GM12878 (cell line): ENCODE measurements at regions not wholly inside any gene's neighbourhood (a gene's known extent, or its start where the extent isn't known, plus 50 kb on each side); places are given as distances from the start of the nearest gene placed in this dataset.

ENCODE experiments used
- ASH2L ChIP-seq: fragments of 300-600, 200-600 bp; sonication (generic); IDR thresholded peaks from 2 replicates; pipeline ENCODE4 v1.6.1; 2017; ENCODE audit warnings: low read depth, mild to moderate bottlenecking, borderline replicate concordance
- DPF2 ChIP-seq: fragments of 450-650 bp; IDR thresholded peaks from 2 replicates; pipeline ENCODE4 v1.6.1; 2017; ENCODE audit warnings: mild to moderate bottlenecking
- FOXM1 ChIP-seq: IDR thresholded peaks from 2 replicates; pipeline ENCODE4 v1.6.1; 2012; ENCODE audit warnings: low read depth, mild to moderate bottlenecking, inconsistent platforms, low read length, moderate library complexity
- IRF3 ChIP-seq: fragments of 450-650 bp; IDR thresholded peaks from 2 replicates; pipeline ENCODE4 v1.6.1; 2014; ENCODE audit warnings: mild to moderate bottlenecking
- MYC ChIP-seq: IDR thresholded peaks from 2 replicates; pipeline ENCODE4 v1.6.1; 2011; ENCODE audit warnings: mild to moderate bottlenecking, low read length, moderate library complexity, inconsistent platforms; ENCODE audit not compliant: insufficient read depth, insufficient replicate concordance, insufficient read length, severe bottlenecking
- SPI1 ChIP-seq: IDR thresholded peaks from 2 replicates; pipeline ENCODE4 v1.6.1; 2011; ENCODE audit warnings: low read depth, mild to moderate bottlenecking, low read length, moderate library complexity, borderline replicate concordance; ENCODE audit not compliant: insufficient read depth
- SRF ChIP-seq, 2 experiments: IDR thresholded peaks; 2 replicates each; pipeline ENCODE4 v1.6.1; 2011; ENCODE audit warnings: low read depth in 2 of 2, low read length in 2 of 2, mild to moderate bottlenecking in 1 of 2, moderate library complexity in 1 of 2
- SUPT20H ChIP-seq: IDR thresholded peaks from 2 replicates; pipeline ENCODE4 v1.6.1; 2011; ENCODE audit warnings: low read depth, mild to moderate bottlenecking, low read length, moderate library complexity, borderline replicate concordance; ENCODE audit not compliant: control insufficient read depth
- ZNF622 ChIP-seq: fragments of 450-650 bp; IDR thresholded peaks from 2 replicates; pipeline ENCODE4 v1.6.1; 2017; ENCODE audit warnings: mild to moderate bottlenecking, inconsistent platforms
- TF ChIP-seq, protein P1 (sequence below), 3 experiments: IDR thresholded peaks in 2 of 3; conservative IDR thresholded peaks in 1 of 3; 2 replicates each; pipeline ENCODE4 v1.5.1; 2011; ENCODE audit warnings: low read depth in 3 of 3, low read length in 3 of 3, mild to moderate bottlenecking in 3 of 3, control low read depth in 2 of 3, moderate library complexity in 2 of 3, inconsistent platforms in 1 of 3, mixed read lengths in 1 of 3; ENCODE audit not compliant: control insufficient read depth in 2 of 3, insufficient read depth in 1 of 3; ENCODE audit errors: extremely low read depth in 1 of 3
- TF ChIP-seq, protein P2 (sequence below): fragments of 450-650 bp; IDR thresholded peaks from 2 replicates; pipeline ENCODE4 v1.6.1; 2016; ENCODE audit warnings: mild to moderate bottlenecking

GRCh38 chr18:79582978-79583377 lies 96.6 kb upstream of the CTDP1 start (continued):
- TF ChIP-seq, protein P1, sequence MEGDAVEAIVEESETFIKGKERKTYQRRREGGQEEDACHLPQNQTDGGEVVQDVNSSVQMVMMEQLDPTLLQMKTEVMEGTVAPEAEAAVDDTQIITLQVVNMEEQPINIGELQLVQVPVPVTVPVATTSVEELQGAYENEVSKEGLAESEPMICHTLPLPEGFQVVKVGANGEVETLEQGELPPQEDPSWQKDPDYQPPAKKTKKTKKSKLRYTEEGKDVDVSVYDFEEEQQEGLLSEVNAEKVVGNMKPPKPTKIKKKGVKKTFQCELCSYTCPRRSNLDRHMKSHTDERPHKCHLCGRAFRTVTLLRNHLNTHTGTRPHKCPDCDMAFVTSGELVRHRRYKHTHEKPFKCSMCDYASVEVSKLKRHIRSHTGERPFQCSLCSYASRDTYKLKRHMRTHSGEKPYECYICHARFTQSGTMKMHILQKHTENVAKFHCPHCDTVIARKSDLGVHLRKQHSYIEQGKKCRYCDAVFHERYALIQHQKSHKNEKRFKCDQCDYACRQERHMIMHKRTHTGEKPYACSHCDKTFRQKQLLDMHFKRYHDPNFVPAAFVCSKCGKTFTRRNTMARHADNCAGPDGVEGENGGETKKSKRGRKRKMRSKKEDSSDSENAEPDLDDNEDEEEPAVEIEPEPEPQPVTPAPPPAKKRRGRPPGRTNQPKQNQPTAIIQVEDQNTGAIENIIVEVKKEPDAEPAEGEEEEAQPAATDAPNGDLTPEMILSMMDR (IDR thresholded peaks at IDR 0.05 in 2 of 3, conservative IDR thresholded peaks at IDR 0.05 in 1 of 3; ENCODE audit: control insufficient read depth in 2 of 3, extremely low read depth in 1 of 3, insufficient read depth in 1 of 3, low read depth in 3 of 3, low read length in 3 of 3) = no peak
- TF ChIP-seq SUPT20H (no peak), SPI1 (no peak), MYC (no peak), SRF (IDR thresholded peaks at IDR 0.05; ENCODE audit: low read depth in 2 of 2, low read length in 2 of 2) (no peak), DPF2 (no peak), ASH2L (no peak), IRF3 (no peak), ZNF622 (no peak), FOXM1 (no peak)
- TF ChIP-seq, protein P2, sequence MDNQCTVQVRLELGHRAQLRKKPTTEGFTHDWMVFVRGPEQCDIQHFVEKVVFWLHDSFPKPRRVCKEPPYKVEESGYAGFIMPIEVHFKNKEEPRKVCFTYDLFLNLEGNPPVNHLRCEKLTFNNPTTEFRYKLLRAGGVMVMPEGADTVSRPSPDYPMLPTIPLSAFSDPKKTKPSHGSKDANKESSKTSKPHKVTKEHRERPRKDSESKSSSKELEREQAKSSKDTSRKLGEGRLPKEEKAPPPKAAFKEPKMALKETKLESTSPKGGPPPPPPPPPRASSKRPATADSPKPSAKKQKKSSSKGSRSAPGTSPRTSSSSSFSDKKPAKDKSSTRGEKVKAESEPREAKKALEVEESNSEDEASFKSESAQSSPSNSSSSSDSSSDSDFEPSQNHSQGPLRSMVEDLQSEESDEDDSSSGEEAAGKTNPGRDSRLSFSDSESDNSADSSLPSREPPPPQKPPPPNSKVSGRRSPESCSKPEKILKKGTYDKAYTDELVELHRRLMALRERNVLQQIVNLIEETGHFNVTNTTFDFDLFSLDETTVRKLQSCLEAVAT = no peak
